Thymus (tissue), 11 donors: ENCODE measurements at regions not wholly inside any gene's neighbourhood (a gene's known extent, or its start where the extent isn't known, plus 50 kb on each side); places are given as distances from the start of the nearest gene placed in this dataset.

Source experiments
- DNase-seq, 9 donors: peaks; one replicate each; pipeline ENCODE4 v3.0.0-alpha.2; 2013; ENCODE audit warnings: low spot score in 9 of 9, low read depth in 6 of 9, missing footprints in 1 of 9
- H3K27ac ChIP-seq, 2 donors: one replicate each; pipeline ENCODE4 v1.5.1; 2013; ENCODE audit warnings: control low read depth in 1 of 2, low read depth in 1 of 2, low read length in 1 of 2, mild to moderate bottlenecking in 1 of 2, moderate library complexity in 1 of 2
- H3K27me3 ChIP-seq, 2 donors: one replicate each; pipeline ENCODE4 v1.5.1; 2013; ENCODE audit warnings: low read length in 1 of 2; ENCODE audit not compliant: control insufficient read depth in 2 of 2, insufficient read depth in 1 of 2
- H3K36me3 ChIP-seq, 2 donors: one replicate each; pipeline ENCODE4 v1.5.1; 2013; ENCODE audit warnings: low read length in 1 of 2, mild to moderate bottlenecking in 1 of 2, moderate library complexity in 1 of 2; ENCODE audit not compliant: control insufficient read depth in 2 of 2, insufficient read depth in 2 of 2
- H3K4me1 ChIP-seq, 2 donors: one replicate each; pipeline ENCODE4 v1.5.1; 2013; ENCODE audit warnings: low read length in 2 of 2; ENCODE audit not compliant: control insufficient read depth in 2 of 2, insufficient read depth in 2 of 2
- H3K4me3 ChIP-seq, 2 donors: one replicate each; pipeline ENCODE4 v1.5.1; 2013; ENCODE audit warnings: low read length in 2 of 2, control low read depth in 1 of 2, mild to moderate bottlenecking in 1 of 2
- H3K9me3 ChIP-seq, 2 donors: one replicate each; pipeline ENCODE4 v1.5.1; 2013; ENCODE audit warnings: low read length in 1 of 2, mild to moderate bottlenecking in 1 of 2; ENCODE audit not compliant: control insufficient read depth in 2 of 2, insufficient read depth in 1 of 2
- WGBS: extraction: QIAGEN DNeasy Blood & Tissue Kit; methylation state at CpG from one replicate; pipeline ENCODE4 v1.1.7; 2013; 5-methylcytosine and 5-hydroxymethylcytosine counted together
- donor health status: healthy.

- WGBS = 0% methylated on average over 1 of the region's 1 CpG
- Histone ChIP-seq H3K27ac (no peak overlapping the region), H3K4me1 (no peaks in the 10 kb centered on the region), H3K9me3 (no peaks in the 10 kb centered on the region), H3K27me3 (no peaks in the 10 kb centered on the region), H3K36me3 (no peaks in the 10 kb centered on the region), H3K4me3 (no peak overlapping the region)
- DNase-seq = no peak
Measured at GRCh38 chr4:159551281-159551680, 448.4 kb downstream of the RAPGEF2 start.

DNA sequence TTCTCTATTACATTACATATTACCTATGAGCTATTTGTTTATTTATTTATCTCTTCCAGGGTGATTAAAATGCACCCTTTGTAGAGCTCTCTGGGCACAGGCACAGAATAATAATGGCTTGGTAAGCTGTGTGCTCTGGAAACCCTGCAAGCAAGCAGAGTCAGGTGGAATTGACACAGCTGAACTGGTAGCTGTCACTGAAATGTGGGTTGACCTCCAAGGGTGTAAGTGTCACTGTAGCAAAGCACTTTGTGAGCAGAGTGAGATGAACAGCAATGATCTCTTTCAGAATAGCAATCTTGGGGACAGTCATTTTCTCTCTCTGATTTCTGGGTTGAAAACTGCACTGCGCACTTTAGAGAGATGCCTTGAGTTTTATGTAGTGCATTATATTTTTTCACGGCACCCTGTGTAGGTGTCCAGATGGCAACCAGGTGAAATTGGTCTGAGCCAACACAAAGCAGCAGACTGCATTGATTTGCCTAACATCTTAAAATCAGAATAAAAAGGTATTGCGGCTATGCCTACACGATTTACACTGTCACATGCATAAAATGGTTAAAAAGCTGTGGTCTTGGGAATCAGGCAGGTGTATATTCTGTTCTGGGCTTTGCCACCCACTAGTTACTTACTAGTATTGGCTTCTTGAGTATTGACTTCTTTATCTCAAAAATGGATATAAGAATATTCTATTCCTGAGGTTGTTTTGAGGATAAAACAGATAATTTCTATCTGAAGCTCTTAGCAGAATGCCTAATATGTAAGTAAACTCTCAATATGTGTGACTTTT lies 450.3 kb downstream of the RAPGEF2 start:
- Histone ChIP-seq H3K27me3 (no peaks in the 10 kb centered on the region), H3K36me3 (no peaks in the 10 kb centered on the region), H3K4me3 (no peak overlapping the region), H3K4me1 (no peaks in the 10 kb centered on the region), H3K27ac (no peak overlapping the region), H3K9me3 (no peaks in the 10 kb centered on the region)
- 72% methylated on average over 4 of the region's 4 CpGs for WGBS
- no peak for DNase-seq

- H3K4me3 ChIP-seq = no peak overlapping the region
- no peaks in the 10 kb centered on the region for H3K36me3 ChIP-seq
- H3K27me3 ChIP-seq = no peaks in the 10 kb centered on the region
- no peaks in the 10 kb centered on the region for H3K9me3 ChIP-seq
- H3K4me1 ChIP-seq = no peaks in the 10 kb centered on the region
- no peak overlapping the region for H3K27ac ChIP-seq
- DNase-seq = no peak
Measured at GRCh38 chr4:159555873-159556272, 453.0 kb downstream of the RAPGEF2 start.

GRCh38 chr4:159562366-159562765 lies 459.5 kb downstream of the RAPGEF2 start:
- Histone ChIP-seq H3K27ac (no peak overlapping the region), H3K4me1 (no peaks in the 10 kb centered on the region), H3K27me3 (no peaks in the 10 kb centered on the region), H3K9me3 (no peaks in the 10 kb centered on the region), H3K4me3 (no peak overlapping the region), H3K36me3 (no peaks in the 10 kb centered on the region)
- 90% methylated on average over 1 of the region's 1 CpG for WGBS
- no peak for DNase-seq

DNA sequence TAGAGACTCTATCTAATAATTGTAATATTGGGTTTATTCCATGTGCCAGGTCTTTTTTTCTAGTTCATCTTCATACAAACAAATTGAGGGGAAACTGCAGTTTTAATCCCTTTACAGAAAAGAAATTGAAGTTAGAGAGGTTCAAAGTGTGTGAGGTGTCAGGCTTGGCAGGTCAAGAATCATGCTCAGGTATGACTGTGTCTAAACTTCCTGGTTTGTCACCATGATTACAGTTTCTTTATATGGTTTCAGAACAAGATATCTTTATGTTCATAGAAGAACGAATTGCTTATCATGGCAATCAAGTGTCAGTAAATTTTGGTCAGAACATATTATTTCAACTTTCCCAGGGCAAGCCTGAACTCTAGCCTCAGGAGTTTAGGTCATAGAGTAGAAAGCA lies 460.4 kb downstream of the RAPGEF2 start:
- Histone ChIP-seq H3K9me3 (no peaks in the 10 kb centered on the region), H3K36me3 (no peaks in the 10 kb centered on the region), H3K4me3 (no peak overlapping the region), H3K27me3 (no peaks in the 10 kb centered on the region), H3K4me1 (no peaks in the 10 kb centered on the region), H3K27ac (no peak overlapping the region)
- WGBS = 87% methylated on average over 1 of the region's 1 CpG
- no peak for DNase-seq

DNA sequence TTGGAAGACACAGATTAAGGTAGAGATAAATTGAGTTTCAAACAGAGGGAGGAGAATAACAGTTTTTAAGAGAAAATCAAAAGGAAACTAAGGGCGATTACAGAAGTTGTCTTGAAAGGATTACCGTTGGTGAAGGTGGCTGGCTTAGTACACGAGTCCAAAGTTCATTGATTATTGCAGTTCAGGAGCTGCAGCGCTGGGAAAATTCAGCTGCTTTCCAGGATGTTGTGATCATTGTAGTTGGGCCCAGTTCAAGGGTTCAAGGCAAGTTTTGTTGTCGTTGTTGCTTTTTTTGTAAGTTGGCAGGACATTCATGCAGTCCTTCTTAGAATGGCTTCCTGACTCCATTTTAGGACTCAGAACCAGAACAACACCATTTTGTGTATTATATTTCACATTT lies 461.7 kb downstream of the RAPGEF2 start:
- DNase-seq = no peak
- H3K27ac ChIP-seq = no peak overlapping the region
- H3K27me3 ChIP-seq = no peaks in the 10 kb centered on the region
- 92% methylated on average over 5 of the region's 5 CpGs for WGBS
- H3K4me1 ChIP-seq = no peaks in the 10 kb centered on the region
- H3K4me3 ChIP-seq = no peak overlapping the region
- H3K9me3 ChIP-seq = no peaks in the 10 kb centered on the region
- no peaks in the 10 kb centered on the region for H3K36me3 ChIP-seq

GRCh38 chr4:159566786-159567185 lies 463.9 kb downstream of the RAPGEF2 start:
- no peak overlapping the region for H3K27ac ChIP-seq
- H3K36me3 ChIP-seq = no peaks in the 10 kb centered on the region
- WGBS = 51% methylated on average over 1 of the region's 1 CpG
- DNase-seq = no peak
- H3K4me3 ChIP-seq = no peak overlapping the region
- no peaks in the 10 kb centered on the region for H3K9me3 ChIP-seq
- no peaks in the 10 kb centered on the region for H3K4me1 ChIP-seq
- H3K27me3 ChIP-seq = no peaks in the 10 kb centered on the region

DNA sequence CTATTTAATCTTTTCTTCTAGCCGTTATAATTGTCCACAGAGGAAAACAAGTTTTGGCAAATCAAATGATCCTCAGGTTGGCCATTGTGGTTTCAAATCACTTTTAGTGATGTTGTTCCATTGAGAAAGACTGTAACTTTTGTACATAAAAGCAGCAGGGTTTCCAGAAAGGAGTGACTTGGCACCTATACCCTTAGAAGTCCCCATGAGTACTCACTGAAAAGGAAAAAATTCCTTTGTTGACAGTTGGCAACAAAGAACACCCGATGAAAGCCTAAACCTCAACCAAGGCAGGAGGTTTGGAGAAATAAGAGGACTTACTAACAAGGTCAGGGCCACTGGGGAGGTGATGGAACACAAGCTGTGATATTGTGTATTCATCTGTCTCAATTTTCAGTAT lies 474.4 kb downstream of the RAPGEF2 start:
- no peaks in the 10 kb centered on the region for H3K36me3 ChIP-seq
- no peak overlapping the region for H3K4me3 ChIP-seq
- H3K27me3 ChIP-seq = no peaks in the 10 kb centered on the region
- no peak for DNase-seq
- 91% methylated on average over 2 of the region's 2 CpGs for WGBS
- H3K27ac ChIP-seq = no peak overlapping the region
- no peaks in the 10 kb centered on the region for H3K4me1 ChIP-seq
- H3K9me3 ChIP-seq = no peaks in the 10 kb centered on the region

DNA sequence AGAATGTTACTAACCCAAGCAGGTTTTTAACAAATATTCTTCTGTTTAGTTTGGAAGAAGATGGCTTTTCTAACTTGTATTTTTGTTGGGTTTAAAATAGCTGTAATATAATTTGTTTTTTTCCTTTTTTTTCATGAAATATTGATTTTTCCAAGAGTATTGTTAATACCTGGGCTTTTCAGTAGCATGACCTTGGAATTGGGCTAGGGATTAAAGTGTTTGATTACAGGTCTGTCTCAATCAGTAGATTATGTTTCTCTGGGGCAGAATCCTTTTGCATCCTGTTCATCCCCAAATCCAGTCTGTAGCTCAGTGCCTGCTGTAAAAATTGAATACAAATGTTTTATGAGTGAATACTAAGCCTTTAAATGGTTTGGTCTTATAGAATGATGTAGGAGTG lies 479.8 kb downstream of the RAPGEF2 start:
- Histone ChIP-seq H3K9me3 (peaks cover 0 to 6% of the 10 kb centered on the region in 2 donors), H3K36me3 (no peaks in the 10 kb centered on the region), H3K4me1 (no peaks in the 10 kb centered on the region), H3K27ac (no peak overlapping the region), H3K27me3 (no peaks in the 10 kb centered on the region), H3K4me3 (no peak overlapping the region)
- DNase-seq = no peak
